Neural cell (in vitro differentiated cells): ENCODE measurements at regions not wholly inside any gene's neighbourhood (a gene's known extent, or its start where the extent isn't known, plus 50 kb on each side); places are given as distances from the start of the nearest gene placed in this dataset.

Source experiments
- EP300 ChIP-seq: fragments of 450-650 bp; conservative IDR thresholded peaks from 2 replicates; pipeline ENCODE4 v1.6.1; 2014; ENCODE audit warnings: antibody characterized with exemption, mild to moderate bottlenecking, moderate library complexity; ENCODE audit not compliant: poor library complexity, severe bottlenecking
- POLR2AphosphoS5 ChIP-seq: IDR thresholded peaks from 2 replicates; pipeline ENCODE4 v1.6.1; 2012
- RAD21 ChIP-seq: fragments of 450-650 bp; conservative IDR thresholded peaks from 2 replicates; pipeline ENCODE4 v1.6.1; 2014; ENCODE audit warnings: antibody characterized with exemption, mild to moderate bottlenecking, moderate library complexity
- TF ChIP-seq, protein P1 (sequence below): fragments of 450-650 bp; IDR thresholded peaks from 2 replicates; pipeline ENCODE4 v1.5.1; 2014; ENCODE audit warnings: antibody characterized with exemption, mild to moderate bottlenecking, moderate library complexity; ENCODE audit not compliant: poor library complexity, severe bottlenecking

GRCh38 chr13:21759463-21759862 lies 88.6 kb downstream of the FGF9 start:
- TF ChIP-seq, protein P1, sequence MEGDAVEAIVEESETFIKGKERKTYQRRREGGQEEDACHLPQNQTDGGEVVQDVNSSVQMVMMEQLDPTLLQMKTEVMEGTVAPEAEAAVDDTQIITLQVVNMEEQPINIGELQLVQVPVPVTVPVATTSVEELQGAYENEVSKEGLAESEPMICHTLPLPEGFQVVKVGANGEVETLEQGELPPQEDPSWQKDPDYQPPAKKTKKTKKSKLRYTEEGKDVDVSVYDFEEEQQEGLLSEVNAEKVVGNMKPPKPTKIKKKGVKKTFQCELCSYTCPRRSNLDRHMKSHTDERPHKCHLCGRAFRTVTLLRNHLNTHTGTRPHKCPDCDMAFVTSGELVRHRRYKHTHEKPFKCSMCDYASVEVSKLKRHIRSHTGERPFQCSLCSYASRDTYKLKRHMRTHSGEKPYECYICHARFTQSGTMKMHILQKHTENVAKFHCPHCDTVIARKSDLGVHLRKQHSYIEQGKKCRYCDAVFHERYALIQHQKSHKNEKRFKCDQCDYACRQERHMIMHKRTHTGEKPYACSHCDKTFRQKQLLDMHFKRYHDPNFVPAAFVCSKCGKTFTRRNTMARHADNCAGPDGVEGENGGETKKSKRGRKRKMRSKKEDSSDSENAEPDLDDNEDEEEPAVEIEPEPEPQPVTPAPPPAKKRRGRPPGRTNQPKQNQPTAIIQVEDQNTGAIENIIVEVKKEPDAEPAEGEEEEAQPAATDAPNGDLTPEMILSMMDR, result no peak
- no peak for TF ChIP-seq POLR2AphosphoS5
- no peak for TF ChIP-seq RAD21
- no peak for TF ChIP-seq EP300
